ENCODE measurements at regions not wholly inside any gene's neighbourhood (a gene's known extent, or its start where the extent isn't known, plus 50 kb on each side); places are given as distances from the start of the nearest gene placed in this dataset.

DNA sequence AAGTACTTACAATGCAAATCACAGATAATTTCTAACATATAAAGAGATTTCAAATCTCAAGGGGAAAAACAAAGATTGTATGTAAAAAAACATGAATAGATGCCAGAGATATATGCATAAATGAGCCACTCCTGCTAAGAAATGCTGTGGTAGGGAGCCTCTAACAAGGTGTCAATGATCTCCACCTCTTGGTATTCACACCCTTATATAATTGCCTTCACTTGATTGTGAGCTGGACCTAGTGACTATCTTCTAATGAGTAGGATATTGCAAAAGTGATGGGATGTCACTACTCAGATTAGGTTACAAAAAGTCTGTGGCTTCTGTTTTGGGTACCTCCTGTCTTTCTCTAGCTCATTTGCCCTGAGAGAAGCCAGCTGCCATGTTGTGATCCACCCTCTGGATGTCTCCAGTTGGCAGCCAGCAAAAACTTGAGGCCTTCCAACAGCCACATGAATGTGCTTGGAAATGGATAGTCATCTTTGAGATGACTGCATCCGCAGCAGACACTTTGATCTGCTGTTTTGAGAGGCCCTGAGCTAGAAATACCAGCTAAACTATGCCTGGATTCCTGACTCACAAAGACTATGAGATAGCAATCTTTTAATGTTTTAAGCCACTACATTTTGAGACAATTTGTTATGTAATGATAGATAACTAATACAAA is 196.1 kb upstream of the FGGY start:
- TF ChIP-seq CTCF (IDR thresholded peaks at IDR 0.05) (no peak), POLR2A (IDR thresholded peaks at IDR 0.05) (no peak), EP300 (IDR thresholded peaks at IDR 0.05) (no peak)

All from ovary (tissue), 3 donors.